Psoas muscle (tissue), 7 donors: ENCODE measurements at regions not wholly inside any gene's neighbourhood (a gene's known extent, or its start where the extent isn't known, plus 50 kb on each side); places are given as distances from the start of the nearest gene placed in this dataset.

ENCODE experiments used
- ATAC-seq, 4 donors: fragments of 200-7000 bp; cut with Tn5 transposase; one replicate each; pipeline ENCODE4 v1.9.1; 2020; ENCODE audit warnings: moderate library complexity in 3 of 4, mild to moderate bottlenecking in 2 of 4
- DNase-seq, 2 donors: peaks; one replicate each; pipeline ENCODE4 v3.0.0-alpha.2; 2020
- H3K27ac ChIP-seq: fragments of 200-600 bp; one replicate; pipeline ENCODE4 v1.8.0; 2022
- H3K27me3 ChIP-seq, 3 donors: fragments of 200-600 bp in 1 of 3; one replicate each; pipeline versions ENCODE4 v1.6.1 to v1.8.0; 2013 to 2022; ENCODE audit warnings: low read length in 2 of 3, mild to moderate bottlenecking in 2 of 3, moderate library complexity in 1 of 3; ENCODE audit not compliant: insufficient read depth in 3 of 3
- H3K36me3 ChIP-seq, 2 donors: fragments of 200-600 bp in 1 of 2; one replicate each; pipeline versions ENCODE4 v1.6.1 to v1.8.0; 2013 to 2022; ENCODE audit warnings: low read depth in 1 of 2, mild to moderate bottlenecking in 1 of 2, moderate library complexity in 1 of 2; ENCODE audit not compliant: insufficient read depth in 1 of 2
- H3K4me1 ChIP-seq: fragments of 200-600 bp; one replicate; pipeline ENCODE4 v1.8.0; 2022
- H3K4me3 ChIP-seq: fragments of 200-600 bp; one replicate; pipeline ENCODE4 v1.8.0; 2022; ENCODE audit warnings: mild to moderate bottlenecking
- H3K9me3 ChIP-seq: fragments of 200-600 bp; one replicate; pipeline ENCODE4 v1.8.0; 2022
- WGBS, 3 donors: extraction: QIAGEN DNeasy Blood & Tissue Kit; methylation state at CpG; one replicate each; pipeline versions ENCODE4 v1.1.6 to v1.1.7; 2013; 5-methylcytosine and 5-hydroxymethylcytosine counted together
- intact Hi-C, 2 donors: fragments of 100-400 bp; cut with DNase I; formaldehyde crosslinking; loops; one replicate each; pipeline versions ENCODE4 v1.11.0 to v1.14.2; 2022
- TF ChIP-seq, protein P1 (sequence below): fragments of 200-600 bp; IDR thresholded peaks from one replicate; pipeline ENCODE4 v1.8.0; 2022; ENCODE audit warnings: antibody characterized with exemption
- donor health status: healthy with polysubstance abuse.
- donor health status: DM: no; HTN: no; CAD: no; lungs with moderate emphysema.
- donor health status: Bipolar disorder and iron deficiency.
- donor health status: healthy.
- donor health status: DM: yes; HTN: yes; CAD: no.
- donor health status: DM: no; HTN: no; CAD: no.
- donor health status: DM: yes; HTN: yes; CAD: no.

DNA sequence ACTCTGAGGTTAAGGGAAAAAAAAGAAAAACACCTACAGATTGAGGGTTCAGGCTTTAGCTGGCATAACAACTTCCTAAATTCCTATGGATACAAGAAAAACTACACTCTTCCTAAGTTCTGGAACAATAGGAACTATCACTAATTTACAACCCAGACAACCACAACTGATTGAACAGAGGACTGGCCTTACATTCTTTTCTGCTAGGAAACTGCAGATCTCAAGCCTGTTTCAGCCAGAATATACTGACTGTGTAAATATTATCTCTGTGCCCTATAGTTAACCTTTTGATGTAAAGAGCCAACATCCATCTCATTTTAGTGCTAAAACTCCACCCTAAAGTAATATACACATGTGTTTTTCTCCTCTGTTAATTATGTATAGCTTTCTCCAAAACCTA lies 1186.5 kb upstream of the TMPRSS15 start:
- TF ChIP-seq, protein P1, sequence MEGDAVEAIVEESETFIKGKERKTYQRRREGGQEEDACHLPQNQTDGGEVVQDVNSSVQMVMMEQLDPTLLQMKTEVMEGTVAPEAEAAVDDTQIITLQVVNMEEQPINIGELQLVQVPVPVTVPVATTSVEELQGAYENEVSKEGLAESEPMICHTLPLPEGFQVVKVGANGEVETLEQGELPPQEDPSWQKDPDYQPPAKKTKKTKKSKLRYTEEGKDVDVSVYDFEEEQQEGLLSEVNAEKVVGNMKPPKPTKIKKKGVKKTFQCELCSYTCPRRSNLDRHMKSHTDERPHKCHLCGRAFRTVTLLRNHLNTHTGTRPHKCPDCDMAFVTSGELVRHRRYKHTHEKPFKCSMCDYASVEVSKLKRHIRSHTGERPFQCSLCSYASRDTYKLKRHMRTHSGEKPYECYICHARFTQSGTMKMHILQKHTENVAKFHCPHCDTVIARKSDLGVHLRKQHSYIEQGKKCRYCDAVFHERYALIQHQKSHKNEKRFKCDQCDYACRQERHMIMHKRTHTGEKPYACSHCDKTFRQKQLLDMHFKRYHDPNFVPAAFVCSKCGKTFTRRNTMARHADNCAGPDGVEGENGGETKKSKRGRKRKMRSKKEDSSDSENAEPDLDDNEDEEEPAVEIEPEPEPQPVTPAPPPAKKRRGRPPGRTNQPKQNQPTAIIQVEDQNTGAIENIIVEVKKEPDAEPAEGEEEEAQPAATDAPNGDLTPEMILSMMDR = no peak
- intact Hi-C loops = no loop called here
- H3K27ac ChIP-seq = no peak overlapping the region
- no peaks in the 10 kb centered on the region for H3K27me3 ChIP-seq
- H3K4me1 ChIP-seq = no peaks in the 10 kb centered on the region
- DNase-seq = no peak
- H3K4me3 ChIP-seq = no peak overlapping the region
- no peaks in the 10 kb centered on the region for H3K36me3 ChIP-seq
- ATAC-seq = no peak
- H3K9me3 ChIP-seq = no peaks in the 10 kb centered on the region

DNA sequence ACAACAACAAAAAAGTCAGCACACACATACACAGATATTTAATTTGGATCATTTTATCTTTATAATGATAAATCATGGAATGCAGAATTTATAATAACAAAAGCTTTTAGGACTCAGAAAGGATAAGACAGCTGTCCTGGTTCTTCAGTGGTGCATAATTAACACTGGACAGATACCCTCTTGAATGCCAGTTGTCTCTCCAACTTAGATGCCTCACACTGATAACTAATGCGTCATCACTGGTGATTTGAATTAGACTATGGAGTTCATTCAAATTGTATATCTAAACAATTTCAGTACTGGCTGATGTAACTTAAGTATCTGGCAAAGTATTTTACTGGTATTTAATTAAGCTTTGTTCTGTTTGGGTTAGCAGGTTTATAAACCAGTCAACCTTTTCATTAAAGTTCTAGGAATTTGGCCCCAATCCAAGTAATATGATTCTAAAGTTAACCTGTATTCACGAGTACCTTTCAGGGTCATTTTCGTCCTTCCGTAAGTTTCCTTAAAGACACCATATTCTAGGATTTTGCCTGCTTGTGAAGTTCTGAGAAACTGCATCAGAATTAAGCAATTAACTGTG lies 1199.5 kb upstream of the TMPRSS15 start:
- WGBS, 3 donors = 50 to 71% (median 63%) methylated on average over 4 of the region's 4 CpGs
- Histone ChIP-seq H3K36me3 (no peaks in the 10 kb centered on the region), H3K9me3 (no peaks in the 10 kb centered on the region), H3K4me1 (no peaks in the 10 kb centered on the region), H3K4me3 (no peak overlapping the region), H3K27me3 (no peaks in the 10 kb centered on the region), H3K27ac (no peak overlapping the region)
- TF ChIP-seq, protein P1 = no peak
- intact Hi-C loops = no loop called here
- ATAC-seq (no peak), DNase-seq (no peak)

DNA sequence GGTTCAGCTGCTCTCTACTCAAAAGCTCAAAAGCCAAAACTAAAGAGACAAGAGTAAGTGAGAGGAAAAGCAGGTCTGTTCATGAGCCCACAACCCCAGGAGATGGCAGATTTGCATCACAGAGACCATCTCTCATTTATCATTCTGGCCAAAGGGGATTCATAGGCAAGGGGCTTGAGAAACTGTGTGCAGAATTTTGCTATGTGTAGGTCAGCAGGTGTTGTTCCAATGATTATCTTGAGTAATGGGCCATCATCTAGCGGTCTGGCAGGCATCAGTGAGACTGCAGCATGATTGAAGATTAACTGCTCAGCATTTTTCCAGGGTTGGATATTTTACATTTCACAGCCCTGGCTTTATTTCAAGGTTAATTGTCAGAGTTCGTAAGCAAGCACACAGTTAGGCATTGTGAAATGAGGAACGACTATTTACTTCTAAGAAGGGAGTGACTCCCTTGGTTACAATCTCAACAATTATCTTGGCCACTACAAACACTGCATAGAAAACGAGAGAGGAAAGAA lies 1204.6 kb upstream of the TMPRSS15 start:
- Histone ChIP-seq H3K27ac (no peak overlapping the region), H3K27me3 (no peaks in the 10 kb centered on the region), H3K9me3 (no peaks in the 10 kb centered on the region), H3K4me3 (no peak overlapping the region), H3K36me3 (no peaks in the 10 kb centered on the region), H3K4me1 (no peaks in the 10 kb centered on the region)
- DNase-seq (no peak), ATAC-seq (no peak)
- intact Hi-C loops = no loop called here
- 11 to 22% (median 21%) methylated on average over 4 of the region's 4 CpGs for WGBS, 3 donors
- TF ChIP-seq, protein P1 = no peak

GRCh38 chr21:19609611-19610010 lies 1206.0 kb upstream of the TMPRSS15 start:
- TF ChIP-seq, protein P1 = no peak
- Histone ChIP-seq H3K4me3 (no peak overlapping the region), H3K9me3 (no peaks in the 10 kb centered on the region), H3K27me3 (no peaks in the 10 kb centered on the region), H3K4me1 (no peaks in the 10 kb centered on the region), H3K36me3 (no peaks in the 10 kb centered on the region), H3K27ac (no peak overlapping the region)
- DNase-seq (no peak), ATAC-seq (no peak)
- intact Hi-C loops = no loop called here
- 73 to 78% (median 75%) methylated on average over 3 of the region's 3 CpGs for WGBS, 3 donors
